ENCODE measurements at regions not wholly inside any gene's neighbourhood (a gene's known extent, or its start where the extent isn't known, plus 50 kb on each side); places are given as distances from the start of the nearest gene placed in this dataset.

GRCh38 chr10:23514321-23514720 lies 75.4 kb downstream of the OTUD1 start:
- TF ChIP-seq CTCF (IDR thresholded peaks at IDR 0.05), result no peak
- TF ChIP-seq ZFX (IDR thresholded peaks at IDR 0.05; ENCODE audit: borderline replicate concordance), result no peak

Data from 22Rv1 (cell line).